Neural progenitor cell (in vitro differentiated cells): ENCODE measurements at regions not wholly inside any gene's neighbourhood (a gene's known extent, or its start where the extent isn't known, plus 50 kb on each side); places are given as distances from the start of the nearest gene placed in this dataset.

Experiments used
- DNase-seq: peaks from one replicate; pipeline ENCODE4 v3.0.0-alpha.2; 2016; ENCODE audit warnings: low spot score
- H2AFZ ChIP-seq: fragments of 200-600 bp; sonication (generic); replicated peaks from 2 replicates; pipeline ENCODE4 v1.6.1; 2016; ENCODE audit warnings: antibody characterized with exemption
- H3F3A ChIP-seq: fragments of 200-600 bp; sonication (generic); 2 replicates; pipeline ENCODE4 v1.6.1; 2016; ENCODE audit warnings: antibody characterized with exemption, low read depth
- H3K27ac ChIP-seq: fragments of 200-600 bp; sonication (generic); 2 replicates; pipeline ENCODE4 v1.5.1; 2016; ENCODE audit warnings: mild to moderate bottlenecking
- H3K27me3 ChIP-seq: fragments of 200-600 bp; sonication (generic); 2 replicates; pipeline ENCODE4 v1.6.1; 2016; ENCODE audit warnings: mild to moderate bottlenecking, moderate library complexity
- H3K36me3 ChIP-seq: fragments of 200-600 bp; sonication (generic); 2 replicates; pipeline ENCODE4 v1.5.1; 2016
- H3K4me1 ChIP-seq: fragments of 200-600 bp; sonication (generic); 2 replicates; pipeline ENCODE4 v1.6.1; 2016; ENCODE audit warnings: mixed run types
- H3K4me2 ChIP-seq: fragments of 200-600 bp; sonication (generic); 2 replicates; pipeline ENCODE4 v1.6.1; 2016
- H3K4me3 ChIP-seq: fragments of 200-600 bp; sonication (generic); 2 replicates; pipeline ENCODE4 v1.5.1; 2016
- H3K79me2 ChIP-seq: fragments of 200-600 bp; sonication (generic); 2 replicates; pipeline ENCODE4 v1.6.1; 2016; ENCODE audit warnings: low read depth
- H3K9ac ChIP-seq: fragments of 200-600 bp; sonication (generic); 2 replicates; pipeline ENCODE4 v1.6.1; 2016
- H3K9me3 ChIP-seq: fragments of 200-600 bp; sonication (generic); 2 replicates; pipeline ENCODE4 v1.5.1; 2016; ENCODE audit warnings: low read depth
- H4K20me1 ChIP-seq: fragments of 200-600 bp; sonication (generic); 2 replicates; pipeline ENCODE4 v1.6.1; 2016; ENCODE audit warnings: low read depth
- H3K27ac Mint-ChIP-seq: 3 replicates; pipeline ENCODE4 v1.8.0; 2021; ENCODE audit warnings: mixed read lengths
- H3K27me3 Mint-ChIP-seq: 2 replicates; pipeline ENCODE4 v1.8.0; 2022; ENCODE audit warnings: low read depth, mild to moderate bottlenecking, inconsistent platforms, moderate library complexity, mixed read lengths; ENCODE audit not compliant: insufficient read depth
- H3K36me3 Mint-ChIP-seq: 3 replicates; pipeline ENCODE4 v1.8.0; 2021; ENCODE audit warnings: mixed read lengths
- H3K4me1 Mint-ChIP-seq: 3 replicates; pipeline ENCODE4 v1.8.0; 2021; ENCODE audit warnings: mixed read lengths
- H3K4me3 Mint-ChIP-seq: 3 replicates; pipeline ENCODE4 v1.8.0; 2021; ENCODE audit warnings: mild to moderate bottlenecking, moderate library complexity, mixed read lengths
- H3K9me3 Mint-ChIP-seq: 3 replicates; pipeline ENCODE4 v1.8.0; 2020; ENCODE audit warnings: mixed read lengths
- EZH2 ChIP-seq: fragments of 200-600 bp; sonication (generic); IDR thresholded peaks from 2 replicates; pipeline ENCODE4 v1.6.1; 2017; ENCODE audit warnings: antibody characterized with exemption, mild to moderate bottlenecking, moderate library complexity
- EZH2phosphoT487 ChIP-seq: fragments of 200-600 bp; sonication (generic); IDR thresholded peaks from 2 replicates; pipeline ENCODE4 v1.6.1; 2017; ENCODE audit warnings: antibody characterized with exemption
- TF ChIP-seq, protein P1 (sequence below): fragments of 200-600 bp; sonication (generic); IDR thresholded peaks from 2 replicates; pipeline ENCODE4 v1.5.1; 2017; ENCODE audit warnings: antibody characterized with exemption, mild to moderate bottlenecking

GRCh38 chr11:128196235-128196634, 391.1 kb downstream of the ETS1 start:
- Histone ChIP-seq H3K9ac (no peak overlapping the region), H3K27ac (no peak overlapping the region), H3K4me3 (no peak overlapping the region), H3K4me2 (no peak overlapping the region), H3F3A (no peaks in the 10 kb centered on the region), H3K36me3 (no peaks in the 10 kb centered on the region), H3K27me3 (no peaks in the 10 kb centered on the region), H3K79me2 (no peaks in the 10 kb centered on the region), H2AFZ (no peak overlapping the region), H3K9me3 (no peaks in the 10 kb centered on the region), H3K4me1 (no peaks in the 10 kb centered on the region), H4K20me1 (no peaks in the 10 kb centered on the region)
- H3K27me3 Mint-ChIP-seq, result peaks cover 2% of the 10 kb centered on the region
- no peaks in the 10 kb centered on the region for H3K9me3 Mint-ChIP-seq
- no peak for DNase-seq
- H3K4me1 Mint-ChIP-seq, result no peaks in the 10 kb centered on the region
- no peaks in the 10 kb centered on the region for H3K36me3 Mint-ChIP-seq
- no peak overlapping the region for H3K4me3 Mint-ChIP-seq
- no peak overlapping the region for H3K27ac Mint-ChIP-seq
- no peak for TF ChIP-seq EZH2
- TF ChIP-seq, protein P1, sequence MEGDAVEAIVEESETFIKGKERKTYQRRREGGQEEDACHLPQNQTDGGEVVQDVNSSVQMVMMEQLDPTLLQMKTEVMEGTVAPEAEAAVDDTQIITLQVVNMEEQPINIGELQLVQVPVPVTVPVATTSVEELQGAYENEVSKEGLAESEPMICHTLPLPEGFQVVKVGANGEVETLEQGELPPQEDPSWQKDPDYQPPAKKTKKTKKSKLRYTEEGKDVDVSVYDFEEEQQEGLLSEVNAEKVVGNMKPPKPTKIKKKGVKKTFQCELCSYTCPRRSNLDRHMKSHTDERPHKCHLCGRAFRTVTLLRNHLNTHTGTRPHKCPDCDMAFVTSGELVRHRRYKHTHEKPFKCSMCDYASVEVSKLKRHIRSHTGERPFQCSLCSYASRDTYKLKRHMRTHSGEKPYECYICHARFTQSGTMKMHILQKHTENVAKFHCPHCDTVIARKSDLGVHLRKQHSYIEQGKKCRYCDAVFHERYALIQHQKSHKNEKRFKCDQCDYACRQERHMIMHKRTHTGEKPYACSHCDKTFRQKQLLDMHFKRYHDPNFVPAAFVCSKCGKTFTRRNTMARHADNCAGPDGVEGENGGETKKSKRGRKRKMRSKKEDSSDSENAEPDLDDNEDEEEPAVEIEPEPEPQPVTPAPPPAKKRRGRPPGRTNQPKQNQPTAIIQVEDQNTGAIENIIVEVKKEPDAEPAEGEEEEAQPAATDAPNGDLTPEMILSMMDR, result no peak
- TF ChIP-seq EZH2phosphoT487, result no peak

GRCh38 chr11:128195756-128196155, 391.6 kb downstream of the ETS1 start:
- H3K4me3 ChIP-seq, result no peak overlapping the region
- H3K4me3 Mint-ChIP-seq, result no peak overlapping the region
- no peaks in the 10 kb centered on the region for H3K36me3 ChIP-seq
- no peak overlapping the region for H3K27ac ChIP-seq
- no peak overlapping the region for H2AFZ ChIP-seq
- H3K27ac Mint-ChIP-seq, result no peak overlapping the region
- no peak overlapping the region for H3K9ac ChIP-seq
- H3K4me1 Mint-ChIP-seq, result no peaks in the 10 kb centered on the region
- no peaks in the 10 kb centered on the region for H3K9me3 Mint-ChIP-seq
- H3K9me3 ChIP-seq, result no peaks in the 10 kb centered on the region
- no peak for DNase-seq
- no peaks in the 10 kb centered on the region for H3F3A ChIP-seq
- TF ChIP-seq EZH2phosphoT487 (no peak), EZH2 (no peak)
- TF ChIP-seq, protein P1, result no peak
- no peaks in the 10 kb centered on the region for H3K36me3 Mint-ChIP-seq
- H4K20me1 ChIP-seq, result no peaks in the 10 kb centered on the region
- H3K27me3 ChIP-seq, result no peaks in the 10 kb centered on the region
- H3K27me3 Mint-ChIP-seq, result peaks cover 4% of the 10 kb centered on the region
- H3K4me2 ChIP-seq, result no peak overlapping the region
- H3K4me1 ChIP-seq, result no peaks in the 10 kb centered on the region
- no peaks in the 10 kb centered on the region for H3K79me2 ChIP-seq

DNA sequence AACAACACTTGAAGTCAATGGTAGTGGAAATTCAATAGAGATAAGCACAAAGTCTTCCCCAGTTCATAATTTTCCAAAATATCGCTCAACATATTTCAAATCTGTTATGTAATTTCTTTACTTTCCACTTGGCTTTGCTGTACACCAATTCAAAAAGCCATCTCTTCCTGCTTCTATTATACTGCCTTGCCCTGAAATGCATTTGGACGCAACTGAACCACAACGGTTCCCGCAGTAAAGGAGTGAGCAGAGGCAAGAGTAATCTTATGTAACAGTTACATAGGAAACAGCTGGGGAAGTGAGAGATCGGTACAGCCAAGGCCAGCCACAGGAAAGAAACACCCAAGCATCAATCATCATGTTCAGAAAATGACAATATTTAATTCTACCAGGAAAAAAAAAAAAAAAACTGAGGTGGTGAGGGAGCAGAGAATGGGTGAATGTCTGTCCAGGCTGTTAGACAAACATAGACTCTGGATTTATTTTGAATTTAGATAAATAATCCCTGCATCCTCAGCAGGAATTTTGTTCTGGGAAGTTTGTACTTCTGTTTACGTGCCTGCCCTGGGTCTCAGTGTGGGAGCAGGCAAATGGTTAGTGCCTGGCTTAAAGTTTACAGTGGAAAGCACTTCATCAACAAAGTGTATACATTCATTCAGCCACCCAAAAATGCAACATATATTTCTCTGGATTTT, 392.2 kb downstream of the ETS1 start:
- H4K20me1 ChIP-seq, result no peaks in the 10 kb centered on the region
- H3K79me2 ChIP-seq, result no peaks in the 10 kb centered on the region
- no peak overlapping the region for H3K4me3 ChIP-seq
- H2AFZ ChIP-seq, result no peak overlapping the region
- no peak overlapping the region for H3K4me3 Mint-ChIP-seq
- H3K4me2 ChIP-seq, result no peak overlapping the region
- H3K27ac ChIP-seq, result no peak overlapping the region
- H3K27ac Mint-ChIP-seq, result no peak overlapping the region
- no peaks in the 10 kb centered on the region for H3K36me3 ChIP-seq
- no peaks in the 10 kb centered on the region for H3K4me1 ChIP-seq
- H3K27me3 ChIP-seq, result no peaks in the 10 kb centered on the region
- peaks cover 4% of the 10 kb centered on the region for H3K27me3 Mint-ChIP-seq
- H3K9me3 ChIP-seq, result no peaks in the 10 kb centered on the region
- no peaks in the 10 kb centered on the region for H3K4me1 Mint-ChIP-seq
- no peaks in the 10 kb centered on the region for H3F3A ChIP-seq
- DNase-seq, result no peak
- no peak overlapping the region for H3K9ac ChIP-seq
- no peaks in the 10 kb centered on the region for H3K9me3 Mint-ChIP-seq
- no peak for TF ChIP-seq EZH2phosphoT487
- H3K36me3 Mint-ChIP-seq, result no peaks in the 10 kb centered on the region

GRCh38 chr11:128194216-128194615, 393.1 kb downstream of the ETS1 start:
- DNase-seq, result no peak
- Histone ChIP-seq H2AFZ (no peak overlapping the region), H3K4me3 (no peak overlapping the region), H3K27ac (no peak overlapping the region), H3K9me3 (no peaks in the 10 kb centered on the region), H3K4me2 (no peak overlapping the region), H4K20me1 (no peaks in the 10 kb centered on the region), H3K36me3 (no peaks in the 10 kb centered on the region), H3K79me2 (no peaks in the 10 kb centered on the region), H3K27me3 (no peaks in the 10 kb centered on the region), H3K4me1 (no peaks in the 10 kb centered on the region), H3K9ac (no peak overlapping the region), H3F3A (no peaks in the 10 kb centered on the region)
- Mint-ChIP-seq H3K4me3 (no peak overlapping the region), H3K27ac (no peak overlapping the region), H3K9me3 (no peaks in the 10 kb centered on the region), H3K27me3 (peaks cover 4% of the 10 kb centered on the region), H3K36me3 (no peaks in the 10 kb centered on the region), H3K4me1 (no peaks in the 10 kb centered on the region)
- TF ChIP-seq, protein P1, result no peak
- no peak for TF ChIP-seq EZH2phosphoT487
- no peak for TF ChIP-seq EZH2
